Mononuclear cell (primary cell): ENCODE measurements at regions not wholly inside any gene's neighbourhood (a gene's known extent, or its start where the extent isn't known, plus 50 kb on each side); places are given as distances from the start of the nearest gene placed in this dataset.
"Not testable (repeated sequence)": the region's sequence is repeated elsewhere in the genome, so short reads cannot be mapped to it uniquely, and the experiment has no call there.

Experiments
- H3K27me3 ChIP-seq: 2 replicates; pipeline ENCODE4 v1.6.0; 2011; ENCODE audit warnings: low read length, control low read depth; ENCODE audit not compliant: insufficient read depth
- H3K4me1 ChIP-seq: 2 replicates; pipeline ENCODE4 v1.5.1; 2011; ENCODE audit warnings: mild to moderate bottlenecking, low read length, control low read depth; ENCODE audit not compliant: insufficient read depth
- H3K4me3 ChIP-seq: 2 replicates; pipeline ENCODE4 v1.5.1; 2011; ENCODE audit warnings: mild to moderate bottlenecking, low read length, moderate library complexity
- H3K9me3 ChIP-seq: 2 replicates; pipeline ENCODE4 v1.5.1; 2011; ENCODE audit warnings: low read depth, mild to moderate bottlenecking, control low read depth, low read length

DNA sequence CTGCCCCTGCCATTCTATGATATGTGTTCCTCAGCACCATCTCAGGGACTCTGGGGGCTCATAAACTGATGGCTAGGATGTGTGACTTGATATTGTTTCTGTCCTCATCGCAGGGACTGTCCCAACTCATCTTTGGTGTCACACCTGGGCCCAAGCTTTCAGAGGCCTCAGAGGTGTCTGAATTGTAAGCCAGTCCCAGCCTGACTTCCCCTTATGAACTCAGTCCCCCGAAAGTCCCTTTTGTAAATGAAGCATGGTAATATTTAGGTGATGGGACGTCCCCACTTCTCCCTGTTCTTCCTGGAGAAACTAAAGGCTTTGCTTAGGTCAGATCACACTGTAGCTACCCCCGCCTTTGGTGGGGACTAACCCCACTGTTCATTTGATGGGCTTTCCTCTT, 142.4 kb upstream of the TLE3 start:
- H3K9me3 ChIP-seq, result no peaks in the 10 kb centered on the region
- peaks cover 22% of the 10 kb centered on the region for H3K4me1 ChIP-seq
- no peaks in the 10 kb centered on the region for H3K27me3 ChIP-seq
- no peak overlapping the region for H3K4me3 ChIP-seq

DNA sequence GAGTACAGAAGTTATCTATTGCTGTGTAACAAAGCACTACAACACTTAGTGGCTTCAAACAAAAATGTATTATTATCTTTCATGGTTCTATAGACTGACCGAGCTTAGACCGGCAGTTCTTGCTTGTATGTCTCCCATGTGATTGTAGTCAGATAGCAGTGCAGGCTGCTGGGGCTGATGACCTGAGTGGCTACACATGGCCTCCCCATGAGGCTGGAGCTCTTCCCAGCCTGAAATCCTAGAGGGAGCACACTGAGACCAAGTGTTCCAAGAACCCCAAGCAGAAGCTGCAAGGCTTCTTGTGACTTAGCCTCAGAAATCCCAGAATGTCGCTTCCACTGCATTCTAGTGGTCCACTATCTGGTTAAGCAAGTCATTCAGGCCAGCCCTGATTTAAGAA, 141.2 kb upstream of the TLE3 start:
- Histone ChIP-seq H3K9me3 (no peaks in the 10 kb centered on the region), H3K27me3 (no peaks in the 10 kb centered on the region), H3K4me3 (no peak overlapping the region), H3K4me1 (peaks cover 22% of the 10 kb centered on the region)

DNA sequence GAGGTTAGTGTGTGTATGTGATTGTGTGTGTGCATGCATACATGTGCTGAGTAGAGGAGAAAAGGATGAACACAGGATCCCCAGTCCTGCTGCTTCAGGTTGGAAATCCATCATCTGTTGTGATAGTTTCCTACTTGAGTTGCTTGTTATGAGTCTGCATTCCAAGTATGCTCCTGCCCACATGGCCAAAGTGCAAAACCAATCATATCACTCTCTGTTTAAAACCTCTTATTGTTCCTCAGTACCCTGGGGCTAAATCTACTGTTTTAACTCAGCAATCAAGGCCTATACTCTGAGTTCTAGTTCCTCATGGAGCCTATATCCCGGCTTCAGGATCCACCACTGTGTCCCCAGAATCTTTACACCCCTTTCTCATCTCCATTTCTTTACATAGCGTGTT, 139.9 kb upstream of the TLE3 start:
- H3K27me3 ChIP-seq, result no peaks in the 10 kb centered on the region
- H3K4me3 ChIP-seq, result no peak overlapping the region
- no peaks in the 10 kb centered on the region for H3K9me3 ChIP-seq
- H3K4me1 ChIP-seq, result peaks cover 16% of the 10 kb centered on the region

DNA sequence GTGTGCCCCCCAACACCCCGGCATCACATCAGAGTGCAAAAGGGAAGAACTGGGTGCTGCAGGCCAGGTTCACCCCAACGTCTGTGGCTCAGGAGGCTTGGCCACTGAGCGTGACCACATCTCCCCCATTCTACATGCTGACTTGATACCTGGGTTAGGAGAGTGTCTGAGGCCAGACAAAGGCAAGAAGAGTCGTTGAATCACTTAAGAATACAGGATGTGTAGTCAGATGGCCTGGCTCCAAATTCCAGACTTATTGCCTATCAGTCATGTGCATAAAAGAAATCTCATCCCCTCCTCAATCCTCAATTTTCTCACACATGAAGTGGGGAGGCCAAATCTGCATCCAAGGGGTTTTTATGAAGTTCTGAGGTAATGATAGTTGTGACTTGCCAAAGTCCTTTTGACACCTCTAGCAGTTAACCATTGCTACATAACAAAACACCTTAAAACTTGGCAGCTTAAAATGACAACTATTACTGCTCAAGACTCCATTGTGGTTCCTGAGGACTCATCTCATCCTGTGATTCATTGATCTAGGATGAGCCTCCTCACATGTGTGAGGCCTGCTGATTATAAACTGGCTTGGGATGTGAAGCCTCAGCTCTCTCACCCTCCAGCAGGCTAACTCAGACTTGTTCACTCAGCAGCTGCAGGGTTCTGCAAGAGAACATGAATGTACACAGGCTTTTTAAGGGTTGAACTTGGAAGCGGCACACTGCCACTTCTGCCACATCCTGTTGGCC, 138.8 kb upstream of the TLE3 start:
- Histone ChIP-seq H3K4me3 (no peak overlapping the region), H3K4me1 (peaks cover 9% of the 10 kb centered on the region), H3K27me3 (no peaks in the 10 kb centered on the region), H3K9me3 (peaks cover 7% of the 10 kb centered on the region)

DNA sequence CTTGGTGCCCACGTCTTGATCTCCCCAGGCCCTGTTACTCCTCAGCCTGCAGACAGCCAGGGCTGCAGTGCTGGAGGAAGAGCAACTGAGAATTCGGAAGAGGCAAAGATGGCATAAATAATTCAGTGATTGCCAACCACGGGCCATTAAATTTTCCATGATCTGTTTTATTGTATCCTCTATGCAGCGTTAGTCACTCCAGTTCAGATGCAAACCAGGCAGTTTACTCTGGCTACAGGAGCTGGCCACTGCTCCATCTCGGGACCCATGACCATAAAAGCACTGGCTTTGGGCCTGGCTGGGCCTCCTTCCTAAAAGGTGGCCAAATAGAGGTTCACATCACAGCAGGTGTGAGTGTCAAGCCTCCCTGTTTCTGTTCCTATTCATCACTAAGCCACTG, 137.6 kb upstream of the TLE3 start:
- no peak overlapping the region for H3K4me3 ChIP-seq
- no peaks in the 10 kb centered on the region for H3K27me3 ChIP-seq
- peaks cover 9% of the 10 kb centered on the region for H3K4me1 ChIP-seq
- peaks cover 10% of the 10 kb centered on the region for H3K9me3 ChIP-seq

DNA sequence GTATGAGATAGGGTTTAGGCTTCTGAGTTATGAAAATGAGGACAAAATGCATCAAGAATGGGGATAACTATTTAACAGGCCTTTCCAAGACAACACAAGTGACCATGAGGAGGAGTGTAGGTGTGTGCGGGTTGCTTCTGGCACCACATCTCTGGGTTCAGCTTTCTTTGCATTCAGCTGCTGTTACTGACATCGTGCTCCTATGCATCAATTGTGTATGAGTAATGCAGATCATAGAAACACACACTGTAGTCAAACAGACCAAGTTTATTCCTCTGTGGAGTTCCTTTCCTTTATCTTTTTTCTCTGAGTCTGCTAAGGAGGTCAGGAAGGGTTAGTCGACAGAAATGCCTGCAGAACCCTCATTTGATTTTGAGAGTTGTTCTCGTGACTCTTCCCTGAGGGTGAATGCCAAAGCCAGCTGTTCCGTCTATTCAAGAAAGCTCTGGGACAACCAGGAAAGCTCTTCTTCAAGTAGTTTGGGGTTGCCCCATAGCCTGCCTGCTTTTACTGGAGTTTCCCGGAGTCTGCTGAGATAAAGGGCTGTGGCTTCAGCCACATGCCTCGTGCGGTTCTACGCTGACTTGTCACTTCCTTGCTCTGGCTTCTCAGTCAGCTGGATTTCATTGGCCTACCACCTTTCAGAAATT, 136.7 kb upstream of the TLE3 start:
- Histone ChIP-seq H3K4me3 (no peak overlapping the region), H3K27me3 (no peaks in the 10 kb centered on the region), H3K4me1 (peaks cover 9% of the 10 kb centered on the region), H3K9me3 (peaks cover 10% of the 10 kb centered on the region)

DNA sequence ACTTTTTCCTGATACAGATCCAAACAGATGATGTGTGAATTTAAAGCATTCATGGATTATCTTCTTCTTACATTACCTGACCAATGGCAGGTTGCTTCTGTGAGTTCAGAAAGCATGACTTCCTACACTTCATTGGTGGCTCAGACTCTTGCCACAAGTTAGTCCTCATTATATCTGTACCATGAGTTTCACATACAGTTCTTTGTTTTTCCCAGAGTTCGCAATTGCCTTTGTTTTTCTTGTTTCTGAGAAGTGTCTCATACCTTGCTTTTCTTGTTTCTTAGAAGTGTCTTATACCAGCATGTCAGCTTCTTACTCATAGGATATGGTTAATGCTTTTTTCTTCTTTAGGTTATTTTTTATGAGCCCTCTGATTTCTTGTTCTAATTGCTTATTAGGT, 133.8 kb upstream of the TLE3 start:
- no peaks in the 10 kb centered on the region for H3K27me3 ChIP-seq
- H3K4me1 ChIP-seq, result peaks cover 7% of the 10 kb centered on the region
- peaks cover 10% of the 10 kb centered on the region for H3K9me3 ChIP-seq
- H3K4me3 ChIP-seq, result no peak overlapping the region

DNA sequence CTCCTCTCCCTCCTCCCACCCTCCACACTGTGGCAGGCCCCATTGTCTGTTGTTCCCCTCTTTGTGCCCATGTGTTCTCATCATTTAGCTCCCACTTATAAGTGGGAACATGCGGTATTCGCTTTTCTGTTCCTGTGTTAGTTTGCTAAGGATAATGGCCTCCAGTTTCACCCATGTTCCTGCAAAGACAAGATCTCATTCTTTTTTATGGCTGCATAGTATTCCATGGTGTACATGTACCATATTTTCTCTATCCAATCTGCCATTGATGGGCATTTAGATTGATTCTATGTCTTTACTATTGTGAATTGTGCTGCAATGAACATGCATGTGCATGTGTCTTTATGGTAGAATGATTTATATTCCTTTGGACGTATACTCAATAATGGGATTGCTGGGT, 130.2 kb upstream of the TLE3 start:
- peaks cover 10% of the 10 kb centered on the region for H3K9me3 ChIP-seq
- not testable (repeated sequence) for H3K4me3 ChIP-seq, H3K4me1 ChIP-seq, H3K27me3 ChIP-seq

DNA sequence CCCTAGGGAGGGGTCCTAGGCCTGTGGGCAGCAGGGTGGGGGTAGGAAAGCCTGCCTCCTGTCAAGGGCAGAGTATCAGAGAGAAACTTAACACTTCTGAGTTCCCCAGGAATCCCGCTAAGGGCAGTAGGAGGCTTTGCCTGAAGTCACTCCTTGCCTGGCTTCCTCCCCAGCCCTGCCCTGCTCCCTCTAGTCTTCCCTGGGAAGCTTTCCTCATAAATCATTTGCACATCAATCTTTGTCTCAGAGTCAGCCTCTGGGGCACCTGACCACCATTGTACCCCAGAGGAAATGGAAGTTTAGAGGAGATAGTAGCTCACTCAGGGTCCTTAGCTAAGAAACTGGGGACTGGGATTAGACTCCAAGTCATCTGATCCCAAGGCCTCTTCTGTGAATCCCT, 129.4 kb upstream of the TLE3 start:
- Histone ChIP-seq H3K4me1 (no peaks in the 10 kb centered on the region), H3K9me3 (peaks cover 10% of the 10 kb centered on the region), H3K4me3 (no peak overlapping the region), H3K27me3 (no peaks in the 10 kb centered on the region)

DNA sequence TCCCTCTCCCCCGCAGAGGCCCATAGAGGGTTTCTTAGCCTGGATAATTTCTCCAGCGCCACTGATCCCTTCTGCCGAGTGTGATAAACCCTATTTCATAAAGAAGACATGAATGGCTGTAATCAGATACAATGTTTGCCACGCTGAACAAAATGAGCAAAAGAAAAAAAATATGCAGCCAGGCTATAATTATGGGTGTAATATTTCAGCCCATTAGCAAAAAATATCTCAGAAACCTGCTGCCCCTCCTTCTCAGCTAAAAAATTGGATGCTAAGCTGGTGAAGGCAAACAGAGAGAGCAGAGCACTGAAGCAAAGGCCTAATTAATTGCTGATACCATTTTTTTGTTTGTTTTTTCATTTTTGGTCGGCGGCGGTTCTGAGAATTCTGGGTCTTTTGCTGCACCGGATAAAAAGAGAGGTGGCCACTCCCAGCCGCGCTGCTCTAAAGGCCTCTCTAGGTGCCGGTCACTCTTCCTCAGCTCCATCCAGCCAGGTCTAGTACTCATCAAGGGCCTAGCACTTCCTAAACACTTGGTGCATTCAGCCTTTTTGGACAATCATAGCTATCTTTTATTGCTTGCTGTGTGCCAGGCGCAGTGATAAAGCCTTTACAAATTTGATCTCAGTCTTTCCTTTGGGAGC, 128.7 kb upstream of the TLE3 start:
- Histone ChIP-seq H3K4me3 (no peak overlapping the region), H3K27me3 (no peaks in the 10 kb centered on the region), H3K9me3 (peaks cover 3% of the 10 kb centered on the region), H3K4me1 (no peaks in the 10 kb centered on the region)

DNA sequence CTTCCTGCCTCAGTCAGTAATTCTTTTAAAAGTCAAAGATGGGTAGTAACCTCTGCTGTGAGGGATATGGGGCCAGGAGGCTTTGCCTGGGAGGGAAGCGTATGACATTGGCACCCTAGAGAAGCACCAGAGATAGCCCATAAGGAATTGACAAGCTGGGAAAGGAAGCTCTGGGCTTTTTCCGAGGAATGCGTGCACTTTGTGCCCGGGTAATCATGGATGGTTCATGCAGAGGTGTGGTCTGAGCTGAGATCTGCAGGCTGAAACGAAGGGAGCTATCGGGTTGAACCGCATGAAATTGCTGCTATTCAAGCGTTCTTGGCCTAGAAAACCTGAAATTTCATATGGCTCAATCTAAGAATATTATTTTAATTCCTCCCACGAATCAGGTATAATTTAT, 127.7 kb upstream of the TLE3 start:
- H3K9me3 ChIP-seq, result no peaks in the 10 kb centered on the region
- H3K4me3 ChIP-seq, result no peak overlapping the region
- H3K27me3 ChIP-seq, result no peaks in the 10 kb centered on the region
- H3K4me1 ChIP-seq, result no peaks in the 10 kb centered on the region

DNA sequence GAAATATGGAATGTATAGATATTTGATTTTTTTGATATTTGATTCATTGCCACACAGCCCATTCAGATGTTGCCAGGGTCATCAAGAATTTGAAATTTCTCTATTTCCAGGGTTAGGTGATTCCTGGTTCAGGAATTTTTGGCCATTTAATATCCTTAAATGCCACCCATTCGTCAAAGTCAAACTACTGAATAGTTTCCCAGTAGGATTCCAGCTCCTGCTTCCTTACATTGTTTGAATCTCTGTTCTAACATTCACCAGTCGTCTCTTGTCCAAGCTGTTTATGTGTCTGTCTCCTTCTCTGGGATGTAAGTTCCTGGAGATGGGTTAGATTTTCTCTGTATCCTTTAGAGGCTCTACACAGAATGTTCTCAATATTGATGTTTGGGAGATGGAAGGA, 124.9 kb upstream of the TLE3 start:
- H3K27me3 ChIP-seq, result no peaks in the 10 kb centered on the region
- H3K4me3 ChIP-seq, result no peak overlapping the region
- no peaks in the 10 kb centered on the region for H3K9me3 ChIP-seq
- H3K4me1 ChIP-seq, result no peaks in the 10 kb centered on the region

DNA sequence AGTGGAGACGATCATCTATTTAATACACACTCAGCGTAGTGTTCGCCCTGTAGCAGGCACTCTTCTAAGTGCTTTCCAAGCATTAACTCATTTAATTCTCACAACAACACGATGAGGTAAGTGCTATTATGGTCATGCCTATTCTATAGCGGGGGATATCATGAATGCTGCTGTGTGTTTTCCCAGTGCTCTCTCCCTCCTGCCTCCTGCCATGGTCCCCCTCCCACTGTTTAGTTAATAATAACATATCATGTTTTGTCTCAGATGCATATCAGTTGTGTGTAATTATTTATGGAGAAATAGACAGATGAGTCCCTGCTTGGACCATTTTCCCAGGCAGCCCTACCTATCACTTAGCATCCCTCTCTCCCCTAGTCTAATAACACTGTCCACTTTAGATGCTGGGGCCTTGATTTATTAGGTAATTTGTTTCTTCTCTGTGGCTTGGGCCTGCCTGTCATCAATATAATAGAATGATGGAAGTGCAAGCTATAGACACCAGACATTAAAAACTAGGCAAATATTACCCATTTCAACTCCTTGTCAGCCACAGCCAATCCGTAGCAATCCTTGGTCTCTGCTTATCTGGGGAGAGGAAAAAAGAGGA, 122.9 kb upstream of the TLE3 start:
- Histone ChIP-seq H3K4me3 (no peak overlapping the region), H3K4me1 (no peaks in the 10 kb centered on the region), H3K9me3 (no peaks in the 10 kb centered on the region), H3K27me3 (no peaks in the 10 kb centered on the region)

DNA sequence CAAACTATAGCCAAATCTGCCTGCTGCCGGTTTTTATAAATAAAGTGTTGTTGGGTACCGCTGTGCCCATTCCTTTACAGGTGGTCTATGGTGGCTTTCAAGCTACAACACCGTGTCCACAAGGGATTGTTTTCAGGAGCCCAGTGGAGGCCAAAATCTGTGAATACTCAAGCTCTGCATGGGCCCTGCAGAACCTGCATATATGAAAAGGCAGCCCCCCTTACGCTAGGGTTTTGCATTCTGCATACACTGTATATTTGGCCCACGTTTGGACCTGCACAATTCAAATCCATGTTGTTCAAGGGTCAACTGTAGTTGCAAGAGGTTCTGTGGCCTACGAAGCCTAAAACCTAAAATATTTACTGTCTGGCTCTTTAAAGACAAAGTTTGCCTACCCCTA, 122.2 kb upstream of the TLE3 start:
- no peaks in the 10 kb centered on the region for H3K9me3 ChIP-seq
- no peaks in the 10 kb centered on the region for H3K4me1 ChIP-seq
- H3K4me3 ChIP-seq, result no peak overlapping the region
- no peaks in the 10 kb centered on the region for H3K27me3 ChIP-seq

DNA sequence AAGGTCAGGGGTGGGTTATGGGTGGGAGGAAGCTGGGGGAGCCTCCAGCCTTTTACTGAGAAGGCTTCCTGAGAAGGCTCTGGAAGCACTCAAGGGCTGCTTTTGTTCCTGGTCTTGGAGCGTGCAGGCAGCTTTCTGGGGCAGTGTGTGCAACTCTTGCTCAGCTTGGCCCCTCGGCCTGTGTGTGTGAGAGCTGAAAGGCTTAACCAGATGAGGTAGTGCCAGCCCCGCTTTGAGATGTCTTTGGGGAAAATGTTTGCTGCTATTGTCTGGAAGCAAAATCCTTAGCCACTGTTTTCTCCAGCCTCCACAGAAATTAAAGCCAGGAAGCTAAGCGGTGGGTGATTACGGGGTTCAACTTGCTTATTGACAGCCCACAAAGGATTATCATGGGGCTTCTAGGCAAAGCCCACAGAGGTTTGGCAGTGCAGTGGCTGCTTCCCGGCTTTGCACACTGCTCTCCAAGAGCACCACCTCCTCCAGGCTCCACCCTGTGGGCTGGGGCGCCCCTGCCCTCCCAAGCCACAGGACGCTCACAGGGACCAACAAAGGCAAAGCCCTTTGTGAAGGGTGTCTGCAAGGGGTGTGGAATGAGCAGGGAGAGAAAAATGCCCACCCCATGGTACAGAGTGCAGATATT, 121.7 kb upstream of the TLE3 start:
- Histone ChIP-seq H3K27me3 (no peaks in the 10 kb centered on the region), H3K4me1 (no peaks in the 10 kb centered on the region), H3K9me3 (no peaks in the 10 kb centered on the region), H3K4me3 (no peak overlapping the region)
